ENCODE measurements at regions not wholly inside any gene's neighbourhood (a gene's known extent, or its start where the extent isn't known, plus 50 kb on each side); places are given as distances from the start of the nearest gene placed in this dataset.

- TF ChIP-seq CTCF (conservative IDR thresholded peaks at IDR 0.05; ENCODE audit: low read length) (no peak), EZH2phosphoT487 (IDR thresholded peaks at IDR 0.05; ENCODE audit: borderline replicate concordance) (no peak)
Observed at GRCh38 chr3:78410077-78410476, 1357.7 kb downstream of the ROBO1 start.
